ENCODE measurements at regions not wholly inside any gene's neighbourhood (a gene's known extent, or its start where the extent isn't known, plus 50 kb on each side); places are given as distances from the start of the nearest gene placed in this dataset.

- no peak for DNase-seq (ENCODE audit: low spot score)
Measured at GRCh38 chr7:113460067-113460466, 341.7 kb upstream of the SMIM30 start.

GRCh38 chr7:113456533-113456932, 338.2 kb upstream of the SMIM30 start:
- no peak for DNase-seq (ENCODE audit: low spot score)

- no peak for DNase-seq (ENCODE audit: low spot score)
Measured at GRCh38 chr7:113454597-113455169, 336.3 kb upstream of the SMIM30 start.

- no peak for DNase-seq (ENCODE audit: low spot score)
Measured at GRCh38 chr7:113452245-113452644, 333.9 kb upstream of the SMIM30 start.

GRCh38 chr7:113446791-113447190, 328.4 kb upstream of the SMIM30 start:
- DNase-seq (ENCODE audit: low spot score): no peak

- no peak for DNase-seq (ENCODE audit: low spot score)
Measured at GRCh38 chr7:113446391-113446790, 328.0 kb upstream of the SMIM30 start.

DNA sequence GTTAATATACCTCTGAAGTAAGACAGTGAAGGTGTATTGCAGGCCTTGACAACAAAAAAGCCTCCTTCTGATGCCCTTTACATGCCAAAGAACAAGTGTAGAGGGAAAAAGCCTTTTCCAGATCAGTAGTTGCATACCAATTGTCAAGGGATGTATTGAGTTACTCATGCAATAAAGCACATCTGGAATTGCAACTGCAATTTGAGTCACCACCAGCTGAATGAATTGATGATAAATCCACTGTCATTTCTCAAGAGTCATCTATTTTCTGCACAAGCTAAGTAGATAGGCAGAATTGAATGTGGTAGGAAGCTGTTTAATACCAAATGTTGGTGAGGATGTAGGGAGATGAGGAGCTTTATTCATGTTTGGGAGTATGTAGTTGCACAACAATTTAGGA, 325.9 kb upstream of the SMIM30 start:
- DNase-seq (ENCODE audit: low spot score): no peak

GRCh38 chr7:113440173-113440572, 321.8 kb upstream of the SMIM30 start:
- no peak for DNase-seq (ENCODE audit: low spot score)

DNA sequence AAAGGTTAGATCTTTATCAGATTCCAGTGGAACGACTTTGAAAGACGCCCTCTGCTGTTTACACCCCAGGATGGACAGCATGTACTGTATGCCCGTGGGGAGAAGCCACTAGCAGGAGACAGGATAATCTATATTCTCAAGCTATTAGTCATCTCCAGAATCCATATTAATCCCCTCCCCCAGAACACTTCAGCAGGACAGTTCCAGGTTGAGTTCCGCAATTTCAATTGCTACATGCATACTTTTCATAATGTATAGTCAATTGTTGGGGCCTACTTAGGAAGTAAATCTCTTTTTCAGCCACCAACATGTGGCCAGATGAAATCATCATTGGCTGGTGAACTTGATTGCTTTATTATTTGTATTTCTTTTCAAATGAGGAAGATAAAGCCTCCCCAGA, 313.1 kb upstream of the SMIM30 start:
- DNase-seq (ENCODE audit: low spot score): no peak

DNA sequence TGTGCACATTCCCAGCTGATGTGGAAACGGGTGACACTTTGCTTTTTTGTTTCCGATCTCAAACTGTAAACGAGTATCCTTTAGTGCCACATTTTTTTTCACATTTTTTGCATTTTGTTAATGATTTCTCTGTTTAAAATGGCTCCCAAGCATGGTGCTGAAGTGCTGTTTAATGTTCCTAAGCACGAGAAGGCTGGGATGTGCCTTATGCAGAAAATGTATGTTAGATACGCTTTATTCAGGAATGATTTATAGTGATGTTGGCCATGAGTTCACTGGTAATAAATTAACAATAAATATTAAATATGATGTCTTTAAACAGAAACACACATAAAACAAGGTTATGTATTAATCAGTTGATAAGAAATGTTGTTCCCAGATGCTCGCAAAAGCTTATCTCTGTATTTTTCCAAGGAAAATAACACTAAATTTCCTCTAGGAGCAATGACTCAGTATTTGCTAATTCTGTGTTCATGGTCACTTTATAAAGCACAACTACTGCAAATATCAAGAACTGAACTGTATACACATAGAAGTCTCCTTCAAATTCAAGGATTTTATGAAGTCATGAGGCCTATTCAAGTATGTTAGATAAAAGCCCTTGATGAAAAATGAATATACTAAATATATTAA, 305.9 kb upstream of the SMIM30 start:
- DNase-seq (ENCODE audit: low spot score): no peak

GRCh38 chr7:113421696-113422330, 303.5 kb upstream of the SMIM30 start:
- peak; percentile 36 for DNase-seq (ENCODE audit: low spot score)

GRCh38 chr7:113414401-113415035, 296.2 kb upstream of the SMIM30 start:
- no peak for DNase-seq (ENCODE audit: low spot score)

GRCh38 chr7:113412410-113412809, 294.1 kb upstream of the SMIM30 start:
- DNase-seq (ENCODE audit: low spot score): no peak

DNA sequence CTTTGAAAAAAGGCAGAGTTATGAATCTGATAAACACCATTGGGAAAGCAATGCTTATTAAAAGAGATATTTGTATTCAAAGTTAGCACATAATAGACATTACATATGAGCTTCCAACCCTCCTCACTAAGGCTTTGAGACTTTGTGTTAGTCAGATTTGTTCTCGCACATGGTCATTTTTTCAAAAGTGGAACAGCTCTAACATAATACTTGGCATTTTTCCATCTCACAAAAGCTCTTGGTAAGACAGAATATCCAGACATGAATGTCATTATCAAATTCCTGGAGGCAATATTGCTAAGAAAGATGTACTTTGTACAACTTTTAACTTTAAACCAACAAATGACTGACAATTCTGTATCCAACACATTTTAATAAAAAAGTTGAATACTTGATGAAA, 292.4 kb upstream of the SMIM30 start:
- no peak for DNase-seq (ENCODE audit: low spot score)

DNA sequence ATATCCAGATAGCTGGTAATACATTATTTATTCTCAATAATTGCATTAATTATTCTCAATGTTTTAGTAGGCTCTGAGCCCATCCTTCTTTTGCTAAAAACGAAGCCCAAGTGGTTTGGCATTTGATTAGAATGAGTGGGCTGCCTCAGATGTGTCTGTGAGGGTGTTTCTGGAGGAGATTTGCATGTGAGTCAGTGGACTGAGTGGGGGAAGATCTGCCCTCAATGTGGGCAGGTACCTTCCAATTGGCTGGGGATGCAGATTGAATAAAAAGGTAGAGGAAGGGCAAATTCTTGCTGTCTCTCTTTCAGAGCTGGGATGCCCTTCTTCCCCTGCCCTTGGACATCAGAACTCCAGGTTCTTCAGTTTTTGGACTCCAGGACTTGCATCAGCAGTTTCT, 290.6 kb upstream of the SMIM30 start:
- DNase-seq (ENCODE audit: low spot score): no peak

- no peak for DNase-seq (ENCODE audit: low spot score)
Measured at GRCh38 chr7:113405296-113406056, 287.1 kb upstream of the SMIM30 start.

- DNase-seq (ENCODE audit: low spot score): no peak
Measured at GRCh38 chr7:113404245-113404644, 285.9 kb upstream of the SMIM30 start.

DNA sequence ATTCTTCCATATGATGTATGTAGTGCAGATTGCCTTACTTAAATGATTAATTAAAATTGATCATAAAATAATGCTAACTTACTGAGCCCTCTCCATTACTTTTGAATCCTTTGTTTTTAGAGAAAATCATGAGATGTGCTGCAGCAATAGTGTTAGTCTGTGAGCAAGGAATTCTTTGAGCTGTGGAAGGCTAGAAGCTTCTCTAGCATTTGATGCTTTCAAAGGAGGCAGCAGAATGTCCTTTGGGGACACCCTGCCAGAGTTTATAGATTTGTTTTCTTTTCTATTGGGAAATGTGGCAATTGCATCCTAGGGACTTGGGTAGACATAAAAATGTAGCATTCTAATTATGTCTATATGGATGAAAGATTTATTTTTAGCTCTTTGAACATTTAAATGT, 284.1 kb upstream of the SMIM30 start:
- DNase-seq (ENCODE audit: low spot score): no peak

- DNase-seq (ENCODE audit: low spot score): no peak
Measured at GRCh38 chr7:113402005-113402404, 283.7 kb upstream of the SMIM30 start.

- DNase-seq (ENCODE audit: low spot score): no peak
Measured at GRCh38 chr7:113394856-113395255, 276.5 kb upstream of the SMIM30 start.

DNA sequence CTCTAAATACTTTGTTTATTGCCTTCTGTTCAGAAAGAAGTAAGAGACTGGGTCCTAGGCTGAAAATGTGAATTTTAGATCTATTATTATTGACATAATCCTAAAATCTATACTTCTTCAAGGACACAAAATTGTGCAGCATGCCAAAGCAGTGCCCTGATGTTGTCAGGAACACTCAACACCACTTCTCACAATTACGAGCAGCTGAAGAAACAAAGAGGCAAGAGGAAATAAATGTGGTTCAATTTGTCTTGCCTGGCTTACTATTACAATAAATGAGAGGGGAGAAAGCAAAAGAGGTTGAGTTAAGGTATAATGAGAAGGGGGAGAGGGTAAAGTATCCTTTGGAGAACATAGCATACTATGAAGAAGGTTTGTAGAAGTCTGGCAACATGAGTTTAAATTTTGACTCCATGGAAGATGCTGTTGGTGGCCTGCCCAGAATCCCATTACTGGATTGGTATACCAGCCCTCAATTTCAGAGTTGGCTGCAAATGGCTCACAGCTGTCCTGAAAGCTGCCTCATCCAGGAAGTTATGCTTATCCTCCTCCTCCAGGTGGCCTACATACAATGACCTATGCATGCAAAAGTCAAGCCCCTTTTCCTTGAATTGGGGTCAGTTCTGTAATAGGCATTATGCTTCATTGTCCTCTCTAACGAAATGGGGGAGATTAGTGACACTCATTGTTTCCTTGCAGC, 274.6 kb upstream of the SMIM30 start:
- DNase-seq (ENCODE audit: low spot score): no peak

- no peak for DNase-seq (ENCODE audit: low spot score)
Measured at GRCh38 chr7:113392421-113392820, 274.1 kb upstream of the SMIM30 start.

Measured in hepatic stellate cell (primary cell).